Activated B cell treated with CpG ODN at 0.5 μM for 24 hours (primary cell): ENCODE measurements at regions not wholly inside any gene's neighbourhood (a gene's known extent, or its start where the extent isn't known, plus 50 kb on each side); places are given as distances from the start of the nearest gene placed in this dataset.

Source experiments
- ATAC-seq: fragments of 200-7000 bp; cut with Tn5 transposase; one replicate; pipeline ENCODE4 v1.10.0; 2021; ENCODE audit warnings: low read depth, mild to moderate bottlenecking, moderate library complexity
- CTCF ChIA-PET: fragments of 350-600 bp; sonication (Branson Sonifier 250); formaldehyde crosslinking; loops from one replicate; lab custom pipeline; 2021; ENCODE audit warnings: antibody characterized with exemption; lab: Charles Lee
- POLR2A ChIA-PET: fragments of 350-600 bp; sonication (Branson Sonifier 250); formaldehyde crosslinking; loops from one replicate; lab custom pipeline; 2021; ENCODE audit warnings: antibody characterized with exemption; lab: Charles Lee
- DNase-seq: peaks from one replicate; pipeline ENCODE4 v3.0.0; 2022
- H3K27ac Mint-ChIP-seq: one replicate; pipeline ENCODE4 v1.8.0; 2020; ENCODE audit warnings: mixed read lengths
- H3K27me3 Mint-ChIP-seq: one replicate; pipeline ENCODE4 v1.8.0; 2021; ENCODE audit warnings: mixed read lengths
- H3K36me3 Mint-ChIP-seq: one replicate; pipeline ENCODE4 v1.8.0; 2021; ENCODE audit warnings: low read depth, mixed read lengths
- H3K4me1 Mint-ChIP-seq: one replicate; pipeline ENCODE4 v1.8.0; 2021; ENCODE audit warnings: mixed read lengths
- H3K4me3 Mint-ChIP-seq: one replicate; pipeline ENCODE4 v1.8.0; 2020; ENCODE audit warnings: mild to moderate bottlenecking, mixed read lengths
- H3K9me3 Mint-ChIP-seq: one replicate; pipeline ENCODE4 v1.8.0; 2020; ENCODE audit warnings: mixed read lengths
- intact Hi-C: fragments of 100-400 bp; cut with micrococcal nuclease; formaldehyde crosslinking; loops from one replicate; pipeline ENCODE4 v1.15.1; 2024
- TF ChIP-seq, protein P1 (sequence below): fragments of 200-600 bp; IDR thresholded peaks from one replicate; pipeline ENCODE4 v1.8.0; 2022; ENCODE audit warnings: antibody characterized with exemption, mild to moderate bottlenecking

DNA sequence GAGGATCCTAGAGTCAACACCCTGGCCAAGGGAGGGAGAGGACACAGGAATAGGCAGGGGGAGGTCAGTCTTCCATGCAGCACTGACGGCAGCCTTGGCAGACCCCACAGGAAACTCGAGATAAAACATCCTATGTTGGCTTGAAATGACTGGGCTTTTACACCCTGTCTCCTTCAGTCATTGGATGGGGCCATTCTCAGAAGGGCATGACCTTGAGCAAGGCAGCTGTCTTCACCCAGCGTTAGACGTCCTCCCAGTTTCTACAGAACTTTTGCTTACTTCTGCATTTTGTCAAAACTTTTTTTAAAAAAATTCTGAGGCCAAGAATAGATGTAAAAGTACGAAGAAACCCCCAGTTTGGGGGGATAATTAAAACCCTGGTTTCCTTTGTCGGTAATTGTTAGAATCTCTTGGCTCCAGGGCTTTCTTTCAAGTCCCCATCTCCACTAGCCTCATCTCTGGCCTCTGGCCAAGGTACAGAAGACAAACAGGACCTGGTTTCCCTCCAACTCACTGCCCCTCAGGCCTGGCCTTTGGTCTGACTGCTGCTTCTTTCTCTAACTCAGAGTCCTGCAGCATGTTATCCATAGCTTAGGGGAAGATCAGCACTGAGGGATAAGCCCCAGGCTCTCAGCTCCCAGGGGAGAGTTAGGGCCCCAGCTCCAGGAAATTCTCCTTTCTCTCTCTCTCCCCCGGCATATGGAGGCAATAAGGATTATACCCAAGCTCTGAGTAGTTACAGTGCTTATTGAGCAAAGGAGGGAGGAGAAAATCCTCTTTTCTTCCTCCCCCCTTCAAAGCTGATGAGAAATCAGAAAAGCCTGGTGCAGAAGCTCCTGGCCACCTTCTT, 51.6 kb upstream of the KCND3 start:
- intact Hi-C loops, result no loop called here
- DNase-seq (no peak), ATAC-seq (no peak)
- H3K4me3 Mint-ChIP-seq, result no peak overlapping the region
- peaks cover 22% of the 10 kb centered on the region for H3K27me3 Mint-ChIP-seq
- H3K27ac Mint-ChIP-seq, result no peak overlapping the region
- no peaks in the 10 kb centered on the region for H3K36me3 Mint-ChIP-seq
- TF ChIP-seq, protein P1, sequence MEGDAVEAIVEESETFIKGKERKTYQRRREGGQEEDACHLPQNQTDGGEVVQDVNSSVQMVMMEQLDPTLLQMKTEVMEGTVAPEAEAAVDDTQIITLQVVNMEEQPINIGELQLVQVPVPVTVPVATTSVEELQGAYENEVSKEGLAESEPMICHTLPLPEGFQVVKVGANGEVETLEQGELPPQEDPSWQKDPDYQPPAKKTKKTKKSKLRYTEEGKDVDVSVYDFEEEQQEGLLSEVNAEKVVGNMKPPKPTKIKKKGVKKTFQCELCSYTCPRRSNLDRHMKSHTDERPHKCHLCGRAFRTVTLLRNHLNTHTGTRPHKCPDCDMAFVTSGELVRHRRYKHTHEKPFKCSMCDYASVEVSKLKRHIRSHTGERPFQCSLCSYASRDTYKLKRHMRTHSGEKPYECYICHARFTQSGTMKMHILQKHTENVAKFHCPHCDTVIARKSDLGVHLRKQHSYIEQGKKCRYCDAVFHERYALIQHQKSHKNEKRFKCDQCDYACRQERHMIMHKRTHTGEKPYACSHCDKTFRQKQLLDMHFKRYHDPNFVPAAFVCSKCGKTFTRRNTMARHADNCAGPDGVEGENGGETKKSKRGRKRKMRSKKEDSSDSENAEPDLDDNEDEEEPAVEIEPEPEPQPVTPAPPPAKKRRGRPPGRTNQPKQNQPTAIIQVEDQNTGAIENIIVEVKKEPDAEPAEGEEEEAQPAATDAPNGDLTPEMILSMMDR, result no peak
- no peaks in the 10 kb centered on the region for H3K9me3 Mint-ChIP-seq
- POLR2A ChIA-PET, result no interaction called here
- H3K4me1 Mint-ChIP-seq, result peaks cover 1% of the 10 kb centered on the region
- CTCF ChIA-PET, result no interaction called here

GRCh38 chr1:112043901-112044300, 54.4 kb upstream of the KCND3 start:
- Mint-ChIP-seq H3K27ac (no peak overlapping the region), H3K4me1 (peaks cover 1% of the 10 kb centered on the region), H3K27me3 (peaks cover 31% of the 10 kb centered on the region), H3K4me3 (no peak overlapping the region), H3K9me3 (no peaks in the 10 kb centered on the region), H3K36me3 (no peaks in the 10 kb centered on the region)
- TF ChIP-seq, protein P1, result no peak
- no peak for DNase-seq
- no peak for ATAC-seq
- POLR2A ChIA-PET, result no interaction called here
- CTCF ChIA-PET, result no interaction called here
- intact Hi-C loops, result no loop called here

GRCh38 chr1:112044745-112045144, 55.3 kb upstream of the KCND3 start:
- no peak for DNase-seq
- Mint-ChIP-seq H3K27ac (no peak overlapping the region), H3K36me3 (no peaks in the 10 kb centered on the region), H3K4me3 (no peak overlapping the region), H3K4me1 (peaks cover 1% of the 10 kb centered on the region), H3K9me3 (no peaks in the 10 kb centered on the region), H3K27me3 (peaks cover 33% of the 10 kb centered on the region)
- ATAC-seq, result no peak
- ChIA-PET POLR2A (no interaction called here), CTCF (no interaction called here)
- intact Hi-C loops, result no loop called here
- TF ChIP-seq, protein P1, result no peak

DNA sequence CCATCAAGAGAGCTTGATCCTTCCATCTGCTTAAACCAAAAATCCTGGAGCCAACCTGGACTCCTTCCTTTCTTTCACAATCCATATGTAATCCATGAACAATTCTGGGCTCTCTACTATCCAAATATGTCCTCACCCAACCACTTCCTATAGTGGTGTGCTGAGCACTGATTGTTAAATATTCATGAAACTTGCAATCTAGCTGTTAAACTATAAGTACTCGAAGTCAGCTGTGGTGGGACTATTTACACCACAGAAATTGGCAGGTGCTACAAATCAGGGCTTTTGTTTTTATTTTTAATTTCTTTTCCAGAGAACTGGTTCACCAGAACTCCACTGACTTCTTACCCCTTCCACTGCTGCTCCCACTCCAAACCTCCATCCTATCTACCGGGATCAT, 57.2 kb upstream of the KCND3 start:
- CTCF ChIA-PET, result no interaction called here
- H3K36me3 Mint-ChIP-seq, result no peaks in the 10 kb centered on the region
- no peak overlapping the region for H3K27ac Mint-ChIP-seq
- intact Hi-C loops, result no loop called here
- TF ChIP-seq, protein P1, result no peak
- H3K4me3 Mint-ChIP-seq, result no peak overlapping the region
- POLR2A ChIA-PET, result no interaction called here
- no peaks in the 10 kb centered on the region for H3K9me3 Mint-ChIP-seq
- DNase-seq (no peak), ATAC-seq (no peak)
- peaks cover 45% of the 10 kb centered on the region for H3K27me3 Mint-ChIP-seq
- no peaks in the 10 kb centered on the region for H3K4me1 Mint-ChIP-seq

DNA sequence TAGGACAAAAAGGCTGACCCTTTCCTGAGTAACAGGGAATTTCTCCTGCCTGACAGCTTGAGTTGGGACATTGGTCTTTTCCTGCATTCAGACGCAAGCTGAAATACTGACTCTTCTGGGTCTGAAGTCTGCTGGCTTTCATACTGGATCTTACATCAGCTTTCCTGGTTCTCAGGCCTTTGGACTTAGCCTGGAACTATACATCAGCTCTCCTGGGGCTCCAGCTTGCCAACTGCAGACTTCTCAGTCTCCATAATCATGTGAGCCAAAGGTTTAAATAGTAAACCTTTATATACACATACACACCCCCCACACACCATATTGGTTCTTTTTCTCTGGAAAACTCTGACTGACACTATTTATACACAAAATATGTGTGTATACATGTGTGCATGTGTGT, 59.0 kb upstream of the KCND3 start:
- no peaks in the 10 kb centered on the region for H3K36me3 Mint-ChIP-seq
- intact Hi-C loops, result no loop called here
- peaks cover 41% of the 10 kb centered on the region for H3K27me3 Mint-ChIP-seq
- ChIA-PET CTCF (no interaction called here), POLR2A (no interaction called here)
- no peak overlapping the region for H3K27ac Mint-ChIP-seq
- TF ChIP-seq, protein P1, result no peak
- H3K9me3 Mint-ChIP-seq, result no peaks in the 10 kb centered on the region
- H3K4me3 Mint-ChIP-seq, result no peak overlapping the region
- ATAC-seq, result no peak
- no peak for DNase-seq
- H3K4me1 Mint-ChIP-seq, result no peaks in the 10 kb centered on the region
